IPS-18a (cell line): ENCODE measurements at regions not wholly inside any gene's neighbourhood (a gene's known extent, or its start where the extent isn't known, plus 50 kb on each side); places are given as distances from the start of the nearest gene placed in this dataset.

Experiments
- H3K27ac ChIP-seq: one replicate; pipeline ENCODE4 v1.5.1; 2013; ENCODE audit warnings: low read length
- H3K27me3 ChIP-seq: one replicate; pipeline ENCODE4 v1.6.1; 2013; ENCODE audit warnings: mild to moderate bottlenecking, low read length; ENCODE audit not compliant: control insufficient read depth, insufficient read depth
- H3K36me3 ChIP-seq: one replicate; pipeline ENCODE4 v1.6.1; 2013; ENCODE audit warnings: low read depth, low read length; ENCODE audit not compliant: control insufficient read depth
- H3K4me1 ChIP-seq: one replicate; pipeline ENCODE4 v1.6.1; 2013; ENCODE audit warnings: low read depth, low read length; ENCODE audit not compliant: control insufficient read depth
- H3K4me3 ChIP-seq: one replicate; pipeline ENCODE4 v1.5.1; 2013; ENCODE audit warnings: low read length
- H3K9ac ChIP-seq: one replicate; pipeline ENCODE4 v1.6.1; 2013; ENCODE audit warnings: mild to moderate bottlenecking, low read length, moderate library complexity
- H3K9me3 ChIP-seq: one replicate; pipeline ENCODE4 v1.6.1; 2013; ENCODE audit warnings: low read depth, low read length; ENCODE audit not compliant: control insufficient read depth

GRCh38 chr5:144548936-144549335 lies 378.3 kb downstream of the KCTD16 start:
- Histone ChIP-seq H3K9me3 (no peaks in the 10 kb centered on the region), H3K27ac (no peak overlapping the region), H3K4me1 (no peaks in the 10 kb centered on the region), H3K36me3 (no peaks in the 10 kb centered on the region), H3K27me3 (no peaks in the 10 kb centered on the region), H3K9ac (no peak overlapping the region), H3K4me3 (no peak overlapping the region)

- Histone ChIP-seq H3K27me3 (no peaks in the 10 kb centered on the region), H3K9me3 (no peaks in the 10 kb centered on the region), H3K4me3 (no peak overlapping the region), H3K9ac (no peak overlapping the region), H3K36me3 (no peaks in the 10 kb centered on the region), H3K4me1 (no peaks in the 10 kb centered on the region), H3K27ac (no peak overlapping the region)
These were observed 376.4 kb downstream of the KCTD16 start for GRCh38 chr5:144547098-144547499.

GRCh38 chr5:144538845-144539244 lies 368.2 kb downstream of the KCTD16 start:
- no peak overlapping the region for H3K27ac ChIP-seq

More at GRCh38 chr5:144538845-144539244, 368.2 kb downstream of the KCTD16 start:
- H3K9me3 ChIP-seq = no peaks in the 10 kb centered on the region
- H3K27me3 ChIP-seq = no peaks in the 10 kb centered on the region
- H3K4me3 ChIP-seq = no peak overlapping the region
- H3K9ac ChIP-seq = no peak overlapping the region
- H3K36me3 ChIP-seq = no peaks in the 10 kb centered on the region
- no peaks in the 10 kb centered on the region for H3K4me1 ChIP-seq
